Prostate gland (tissue), 2 donors: ENCODE measurements at regions not wholly inside any gene's neighbourhood (a gene's known extent, or its start where the extent isn't known, plus 50 kb on each side); places are given as distances from the start of the nearest gene placed in this dataset.

Experiments used
- POLR2A ChIP-seq: fragments of 450-650 bp; IDR thresholded peaks from one replicate; pipeline ENCODE4 v1.6.1; 2016; ENCODE audit warnings: antibody characterized with exemption, mild to moderate bottlenecking
- POLR2AphosphoS5 ChIP-seq: sonication (generic); formaldehyde crosslinking; IDR thresholded peaks from one replicate; pipeline ENCODE4 v1.6.1; 2017; ENCODE audit warnings: antibody characterized with exemption
- TF ChIP-seq, protein P1 (sequence below), 4 experiments: fragments of 200-600 bp in 2 of 4; fragments of 450-650 bp in 2 of 4; sonication (generic) in 2 of 4; IDR thresholded peaks; 1 replicate in 3 of 4; 2 replicates in 1 of 4; pipeline ENCODE4 v1.5.1; 2016 to 2019; ENCODE audit warnings: antibody characterized with exemption in 4 of 4, mild to moderate bottlenecking in 2 of 4, moderate library complexity in 2 of 4

- no peak for TF ChIP-seq POLR2A
- TF ChIP-seq, protein P1, sequence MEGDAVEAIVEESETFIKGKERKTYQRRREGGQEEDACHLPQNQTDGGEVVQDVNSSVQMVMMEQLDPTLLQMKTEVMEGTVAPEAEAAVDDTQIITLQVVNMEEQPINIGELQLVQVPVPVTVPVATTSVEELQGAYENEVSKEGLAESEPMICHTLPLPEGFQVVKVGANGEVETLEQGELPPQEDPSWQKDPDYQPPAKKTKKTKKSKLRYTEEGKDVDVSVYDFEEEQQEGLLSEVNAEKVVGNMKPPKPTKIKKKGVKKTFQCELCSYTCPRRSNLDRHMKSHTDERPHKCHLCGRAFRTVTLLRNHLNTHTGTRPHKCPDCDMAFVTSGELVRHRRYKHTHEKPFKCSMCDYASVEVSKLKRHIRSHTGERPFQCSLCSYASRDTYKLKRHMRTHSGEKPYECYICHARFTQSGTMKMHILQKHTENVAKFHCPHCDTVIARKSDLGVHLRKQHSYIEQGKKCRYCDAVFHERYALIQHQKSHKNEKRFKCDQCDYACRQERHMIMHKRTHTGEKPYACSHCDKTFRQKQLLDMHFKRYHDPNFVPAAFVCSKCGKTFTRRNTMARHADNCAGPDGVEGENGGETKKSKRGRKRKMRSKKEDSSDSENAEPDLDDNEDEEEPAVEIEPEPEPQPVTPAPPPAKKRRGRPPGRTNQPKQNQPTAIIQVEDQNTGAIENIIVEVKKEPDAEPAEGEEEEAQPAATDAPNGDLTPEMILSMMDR (IDR thresholded peaks at IDR 0.05), result no peak
- TF ChIP-seq POLR2AphosphoS5, result no peak
These were observed 513.6 kb downstream of the FAT4 start for GRCh38 chr4:125828346-125828745.
